D721Med (cell line): ENCODE measurements at regions not wholly inside any gene's neighbourhood (a gene's known extent, or its start where the extent isn't known, plus 50 kb on each side); places are given as distances from the start of the nearest gene placed in this dataset.

ENCODE experiments used
- DNase-seq: peaks from one replicate; pipeline ENCODE4 v3.0.0; 2011; ENCODE audit warnings: low spot score; ENCODE audit not compliant: insufficient read length
- FAIRE-seq: peaks from 2 replicates; lab custom pipeline; 2011; peaks lifted over from hg19 to GRCh38; lab: Jason Lieb, UNC
- TF ChIP-seq, protein P1 (sequence below): IDR thresholded peaks from 2 replicates; pipeline ENCODE4 v1.5.1; 2012; ENCODE audit warnings: mild to moderate bottlenecking, control low read depth; ENCODE audit not compliant: insufficient read depth; ENCODE audit errors: missing control alignments

DNA sequence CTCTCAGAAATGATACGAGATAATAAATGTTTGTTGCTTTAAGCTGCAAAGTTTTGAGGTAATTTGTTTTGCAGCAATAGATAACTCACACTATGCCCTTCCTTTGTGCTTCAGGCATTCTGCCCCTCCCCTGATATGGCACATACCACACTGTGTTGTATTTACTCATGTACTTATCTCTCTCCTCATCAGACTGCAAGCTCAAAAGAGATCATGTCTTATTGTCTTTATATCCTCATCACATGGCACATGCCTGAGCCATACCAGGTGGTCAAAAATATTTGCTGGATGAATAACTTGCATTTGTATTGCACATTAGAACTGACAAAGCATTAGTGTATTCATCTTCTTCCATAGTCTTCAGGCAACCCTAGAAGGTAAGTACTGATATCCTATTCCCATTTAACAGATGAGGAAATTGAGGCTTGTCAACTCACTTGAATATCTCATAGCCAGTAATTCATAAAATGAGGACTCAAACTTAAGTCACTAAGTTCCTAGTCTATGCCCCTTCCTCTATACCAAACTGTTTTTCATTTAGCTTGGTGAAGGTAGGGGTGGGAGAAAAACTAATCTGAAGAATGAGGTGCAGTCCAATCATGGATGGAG, 83.9 kb upstream of the EED start:
- DNase-seq (no peak), FAIRE-seq (no peak)
- TF ChIP-seq, protein P1, sequence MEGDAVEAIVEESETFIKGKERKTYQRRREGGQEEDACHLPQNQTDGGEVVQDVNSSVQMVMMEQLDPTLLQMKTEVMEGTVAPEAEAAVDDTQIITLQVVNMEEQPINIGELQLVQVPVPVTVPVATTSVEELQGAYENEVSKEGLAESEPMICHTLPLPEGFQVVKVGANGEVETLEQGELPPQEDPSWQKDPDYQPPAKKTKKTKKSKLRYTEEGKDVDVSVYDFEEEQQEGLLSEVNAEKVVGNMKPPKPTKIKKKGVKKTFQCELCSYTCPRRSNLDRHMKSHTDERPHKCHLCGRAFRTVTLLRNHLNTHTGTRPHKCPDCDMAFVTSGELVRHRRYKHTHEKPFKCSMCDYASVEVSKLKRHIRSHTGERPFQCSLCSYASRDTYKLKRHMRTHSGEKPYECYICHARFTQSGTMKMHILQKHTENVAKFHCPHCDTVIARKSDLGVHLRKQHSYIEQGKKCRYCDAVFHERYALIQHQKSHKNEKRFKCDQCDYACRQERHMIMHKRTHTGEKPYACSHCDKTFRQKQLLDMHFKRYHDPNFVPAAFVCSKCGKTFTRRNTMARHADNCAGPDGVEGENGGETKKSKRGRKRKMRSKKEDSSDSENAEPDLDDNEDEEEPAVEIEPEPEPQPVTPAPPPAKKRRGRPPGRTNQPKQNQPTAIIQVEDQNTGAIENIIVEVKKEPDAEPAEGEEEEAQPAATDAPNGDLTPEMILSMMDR: no peak

DNA sequence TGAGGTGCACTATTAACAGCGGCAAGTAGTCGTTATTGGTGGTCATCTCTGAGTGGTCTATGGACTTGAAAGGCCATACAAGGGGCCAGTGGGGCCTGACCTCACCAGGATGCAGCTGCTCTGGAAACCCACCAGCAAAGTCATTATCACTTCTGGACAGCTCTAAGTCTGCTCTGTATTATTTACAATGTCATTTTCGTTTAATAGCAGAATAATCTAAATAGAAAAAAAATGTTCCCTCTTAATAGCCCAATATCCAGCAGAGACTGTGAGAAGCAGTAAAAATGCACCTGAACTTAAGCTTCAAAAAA, 85.0 kb upstream of the EED start:
- TF ChIP-seq, protein P1: no peak
- DNase-seq (no peak), FAIRE-seq (no peak)

DNA sequence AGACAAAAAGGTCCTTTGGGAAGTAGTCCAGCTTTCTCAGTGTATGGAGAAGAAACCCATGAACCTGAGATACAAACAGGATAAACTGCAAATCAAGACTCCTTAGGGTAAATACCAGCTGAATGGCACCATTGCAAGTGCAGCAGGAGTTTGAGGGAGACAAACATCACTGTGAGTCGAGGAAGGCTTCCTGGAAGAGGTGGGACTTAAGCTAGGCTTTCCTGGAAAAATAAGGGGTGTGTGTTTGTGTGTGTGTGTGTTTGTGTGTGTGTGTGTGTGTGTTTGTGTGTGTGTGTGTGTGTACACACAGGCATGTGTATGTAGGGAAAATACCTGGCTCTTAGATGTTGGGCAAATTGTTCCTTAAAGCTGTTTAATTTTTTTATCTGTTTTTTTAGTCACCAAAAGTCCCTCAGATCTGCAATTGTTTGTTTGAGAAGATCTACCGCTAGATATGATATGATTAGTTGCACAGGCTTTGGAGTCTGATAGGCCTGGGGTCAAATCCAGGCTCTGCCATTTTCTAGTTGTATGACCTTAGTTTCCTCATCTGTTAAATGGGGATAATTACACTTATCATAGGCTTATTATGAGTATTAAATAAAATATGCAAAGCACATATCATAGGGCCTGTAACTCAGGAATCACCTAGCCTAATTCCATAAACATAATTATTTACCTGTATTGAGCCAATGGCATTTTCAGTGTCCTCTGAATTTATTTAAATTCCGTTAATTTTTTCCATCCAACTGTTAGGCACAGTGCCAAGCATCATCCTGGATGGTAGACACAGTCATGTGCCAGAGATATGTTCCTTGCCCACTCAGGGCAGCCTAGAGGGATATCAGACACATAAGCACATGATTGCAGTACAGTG, 85.6 kb upstream of the EED start:
- DNase-seq: no peak
- TF ChIP-seq, protein P1: no peak
- no peak for FAIRE-seq

DNA sequence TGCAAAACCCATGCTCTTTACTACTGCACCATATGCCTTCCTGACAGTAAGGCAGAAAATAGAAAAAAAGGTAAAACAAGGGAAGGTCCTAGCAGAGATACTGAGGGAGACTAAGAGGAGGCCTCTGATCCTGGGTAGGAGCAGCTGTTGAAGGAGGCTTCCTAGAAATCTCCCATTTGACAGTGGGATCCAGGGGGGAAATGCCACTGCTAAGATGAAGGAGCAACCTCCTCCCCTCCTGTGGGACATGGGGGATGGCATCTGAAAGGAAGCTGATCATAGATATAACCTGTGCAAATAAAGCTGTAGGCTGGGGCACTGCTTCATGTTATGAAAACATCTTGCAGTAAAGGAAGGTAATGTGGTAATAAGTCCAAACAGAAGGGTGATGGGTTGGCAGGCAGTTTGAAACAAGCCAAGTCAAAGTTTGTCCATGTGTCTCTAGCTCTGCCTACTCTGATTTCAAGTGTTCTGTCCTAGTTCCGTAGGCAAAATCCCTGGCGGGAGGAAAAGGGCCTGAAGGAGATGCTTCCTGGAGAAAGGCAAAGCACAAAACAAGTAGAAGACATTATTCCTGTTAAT, 86.7 kb upstream of the EED start:
- no peak for DNase-seq
- TF ChIP-seq, protein P1: no peak
- no peak for FAIRE-seq

DNA sequence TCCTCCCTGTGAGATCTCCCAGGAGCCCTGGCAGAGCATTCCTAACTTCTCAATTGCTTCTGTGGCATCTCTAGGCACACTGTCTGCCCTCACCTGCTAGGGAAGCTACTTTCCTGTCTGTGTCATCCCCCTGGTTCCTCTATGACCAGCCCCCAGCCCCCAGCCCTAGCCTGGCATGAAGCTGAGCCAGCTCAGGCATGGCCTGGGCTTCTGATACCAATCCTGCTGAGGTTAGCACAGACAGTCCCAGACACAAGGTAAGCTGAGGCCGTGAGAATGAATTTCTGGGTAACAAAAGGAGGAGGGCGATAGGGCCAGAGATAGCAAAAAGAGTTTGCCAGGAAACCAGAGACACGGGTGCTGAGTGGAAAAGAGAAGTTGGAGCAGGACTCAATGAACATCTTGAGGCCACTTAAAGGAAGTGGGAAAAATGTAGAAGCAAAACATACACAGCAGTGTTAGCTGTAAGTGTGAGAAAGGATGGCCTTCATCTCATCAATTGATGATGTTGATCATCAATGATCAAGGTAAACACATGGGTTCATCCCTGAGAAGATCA, 87.6 kb upstream of the PICALM start:
- TF ChIP-seq, protein P1: no peak
- no peak for FAIRE-seq
- no peak for DNase-seq

DNA sequence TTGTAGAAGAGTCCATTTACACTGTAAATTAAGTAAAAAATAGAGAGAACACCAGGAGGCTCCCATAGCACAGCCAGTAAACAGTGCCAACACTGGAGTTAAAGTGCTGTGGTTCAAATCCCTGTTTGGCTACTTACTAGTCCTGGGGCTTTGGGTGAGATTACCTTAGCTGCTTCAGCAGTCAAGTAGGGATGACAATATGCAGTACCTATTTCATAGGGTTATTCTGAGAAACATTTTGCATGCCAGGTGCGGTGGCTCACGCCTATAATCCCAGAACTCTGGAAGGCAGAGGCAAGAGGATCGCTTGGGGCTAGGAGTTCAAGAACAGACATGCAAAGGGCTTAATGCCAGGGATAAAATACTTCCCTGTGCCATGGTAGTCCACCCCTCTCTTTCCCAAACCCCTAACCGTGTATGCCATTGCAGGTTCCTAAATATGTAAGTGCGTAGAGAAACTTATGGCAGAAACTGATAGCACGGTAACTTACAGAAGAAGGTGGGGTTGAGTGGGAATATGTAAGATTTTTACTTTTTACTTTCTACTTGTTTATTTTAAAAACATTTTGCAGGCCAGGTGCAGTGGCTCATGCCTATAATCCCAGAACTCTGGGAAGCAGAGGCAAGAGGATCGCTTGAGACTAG, 86.4 kb upstream of the PICALM start:
- FAIRE-seq (no peak), DNase-seq (no peak)
- TF ChIP-seq, protein P1: no peak
